ENCODE measurements at regions not wholly inside any gene's neighbourhood (a gene's known extent, or its start where the extent isn't known, plus 50 kb on each side); places are given as distances from the start of the nearest gene placed in this dataset.
"Not testable (repeated sequence)": the region's sequence is repeated elsewhere in the genome, so short reads cannot be mapped to it uniquely, and the experiment has no call there.

DNA sequence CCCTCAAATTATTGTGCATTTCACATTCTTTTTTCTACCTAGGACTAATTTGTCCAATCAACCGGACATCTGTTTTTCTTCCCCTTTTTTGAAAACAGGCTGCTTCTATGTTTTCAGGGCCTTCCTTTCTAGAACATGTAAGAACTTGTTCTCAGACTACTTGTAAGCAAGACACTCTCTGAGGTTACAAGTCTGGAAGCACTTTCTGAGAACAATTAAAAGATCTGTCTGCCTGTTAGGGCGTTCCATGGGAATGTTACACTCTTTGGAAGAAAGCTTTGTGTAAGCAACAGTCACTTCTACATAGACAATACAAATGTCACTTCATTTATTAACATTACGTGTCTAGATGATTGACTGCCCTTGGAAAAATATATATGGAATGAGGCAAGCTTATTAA lies 50.9 kb upstream of the HSPB3 start:
- DNase-seq (ENCODE audit: low read depth), result no peak
- H3K4me3 ChIP-seq (ENCODE audit: control insufficient read depth, low read depth, low read length), result no peak overlapping the region
- TF ChIP-seq, protein P1, sequence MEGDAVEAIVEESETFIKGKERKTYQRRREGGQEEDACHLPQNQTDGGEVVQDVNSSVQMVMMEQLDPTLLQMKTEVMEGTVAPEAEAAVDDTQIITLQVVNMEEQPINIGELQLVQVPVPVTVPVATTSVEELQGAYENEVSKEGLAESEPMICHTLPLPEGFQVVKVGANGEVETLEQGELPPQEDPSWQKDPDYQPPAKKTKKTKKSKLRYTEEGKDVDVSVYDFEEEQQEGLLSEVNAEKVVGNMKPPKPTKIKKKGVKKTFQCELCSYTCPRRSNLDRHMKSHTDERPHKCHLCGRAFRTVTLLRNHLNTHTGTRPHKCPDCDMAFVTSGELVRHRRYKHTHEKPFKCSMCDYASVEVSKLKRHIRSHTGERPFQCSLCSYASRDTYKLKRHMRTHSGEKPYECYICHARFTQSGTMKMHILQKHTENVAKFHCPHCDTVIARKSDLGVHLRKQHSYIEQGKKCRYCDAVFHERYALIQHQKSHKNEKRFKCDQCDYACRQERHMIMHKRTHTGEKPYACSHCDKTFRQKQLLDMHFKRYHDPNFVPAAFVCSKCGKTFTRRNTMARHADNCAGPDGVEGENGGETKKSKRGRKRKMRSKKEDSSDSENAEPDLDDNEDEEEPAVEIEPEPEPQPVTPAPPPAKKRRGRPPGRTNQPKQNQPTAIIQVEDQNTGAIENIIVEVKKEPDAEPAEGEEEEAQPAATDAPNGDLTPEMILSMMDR (IDR thresholded peaks at IDR 0.05; ENCODE audit: control insufficient read depth, insufficient read depth, low read depth, low read length, missing control alignments), result no peak

DNA sequence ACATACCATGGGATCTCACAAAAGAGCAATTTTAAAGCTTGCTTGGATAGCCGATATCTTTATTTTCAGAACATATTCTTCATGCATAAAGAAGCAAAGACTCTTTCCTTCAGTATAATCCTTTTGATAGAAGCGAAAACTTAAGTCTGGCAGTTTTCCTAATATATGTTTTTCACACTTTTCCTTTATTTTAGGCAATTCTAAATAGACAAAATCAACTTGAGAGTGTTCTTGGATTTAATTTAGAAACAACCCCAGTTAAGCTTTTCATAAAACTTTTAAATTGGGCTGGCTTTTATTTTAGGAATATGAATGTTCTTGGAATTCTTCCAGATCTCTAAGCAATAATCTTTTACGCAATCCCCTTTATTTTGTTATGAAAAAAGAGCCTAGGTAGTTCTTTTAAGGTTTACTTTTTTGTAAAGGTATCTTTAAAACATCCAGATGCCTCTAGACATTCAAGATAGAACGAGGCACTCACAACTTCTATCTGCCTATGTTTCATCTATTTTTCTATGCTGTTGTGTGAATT lies 51.5 kb upstream of the HSPB3 start:
- DNase-seq (ENCODE audit: low read depth), result no peak
- TF ChIP-seq, protein P1 (IDR thresholded peaks at IDR 0.05; ENCODE audit: control insufficient read depth, insufficient read depth, low read depth, low read length, missing control alignments), result no peak
- no peak overlapping the region for H3K4me3 ChIP-seq (ENCODE audit: control insufficient read depth, low read depth, low read length)

- DNase-seq (ENCODE audit: low read depth), result no peak
- TF ChIP-seq, protein P1 (IDR thresholded peaks at IDR 0.05; ENCODE audit: control insufficient read depth, insufficient read depth, low read depth, low read length, missing control alignments), result no peak
These were observed 52.4 kb upstream of the HSPB3 start for GRCh38 chr5:54403121-54403520.

DNA sequence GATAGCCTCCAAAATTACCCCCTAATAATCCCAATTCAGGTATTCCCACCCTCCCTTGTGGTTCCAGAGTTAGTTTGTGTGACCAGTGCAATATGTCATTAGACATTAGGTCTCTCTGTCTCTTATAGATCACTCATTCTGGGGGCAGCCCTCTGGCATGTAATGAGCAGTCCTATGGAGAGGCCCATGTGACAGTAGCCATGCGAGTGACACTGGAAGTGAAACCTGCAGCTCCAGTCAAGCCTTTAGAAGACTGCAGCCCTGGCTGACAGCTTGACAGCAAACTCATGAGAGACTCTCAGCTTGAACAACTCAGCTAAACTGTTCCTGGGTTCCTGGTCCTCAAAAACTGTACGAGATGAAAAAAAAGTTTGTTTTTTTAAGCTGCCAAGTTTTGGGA lies 54.0 kb upstream of the HSPB3 start:
- H3K4me3 ChIP-seq (ENCODE audit: control insufficient read depth, low read depth, low read length), result no peak overlapping the region
- no peak for DNase-seq (ENCODE audit: low read depth)
- TF ChIP-seq, protein P1 (IDR thresholded peaks at IDR 0.05; ENCODE audit: control insufficient read depth, insufficient read depth, low read depth, low read length, missing control alignments), result no peak

More at GRCh38 chr5:54403121-54403520, 52.4 kb upstream of the HSPB3 start:
- no peak overlapping the region for H3K4me3 ChIP-seq (ENCODE audit: control insufficient read depth, low read depth, low read length)

DNA sequence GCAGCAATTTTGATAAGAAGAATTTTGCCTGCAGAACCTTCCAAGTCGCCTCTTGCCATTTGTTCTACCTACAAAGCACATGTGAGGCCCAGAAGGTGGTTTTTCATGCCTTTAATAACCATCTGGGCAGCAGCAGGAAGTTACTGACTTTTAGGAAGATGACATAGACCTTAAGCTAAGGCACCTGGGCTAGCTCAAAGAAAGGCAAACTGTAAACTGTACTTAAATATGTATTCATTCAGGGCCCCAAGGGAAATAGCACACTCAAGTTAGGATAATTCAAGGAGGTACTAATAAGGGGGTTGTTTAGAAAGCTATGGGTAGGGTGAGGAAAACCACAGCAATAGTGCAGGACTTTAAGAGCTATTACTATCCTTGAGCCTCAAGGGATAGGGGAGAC lies 57.3 kb upstream of the HSPB3 start:
- DNase-seq (ENCODE audit: low read depth), result no peak
- TF ChIP-seq, protein P1 (IDR thresholded peaks at IDR 0.05; ENCODE audit: control insufficient read depth, insufficient read depth, low read depth, low read length, missing control alignments), result no peak

GRCh38 chr5:54397420-54397819 lies 58.1 kb upstream of the HSPB3 start:
- TF ChIP-seq, protein P1 (IDR thresholded peaks at IDR 0.05; ENCODE audit: control insufficient read depth, insufficient read depth, low read depth, low read length, missing control alignments), result no peak
- no peak for DNase-seq (ENCODE audit: low read depth)
- H3K4me3 ChIP-seq (ENCODE audit: control insufficient read depth, low read depth, low read length), result no peak overlapping the region

More for the DNA sequence above, 57.3 kb upstream of the HSPB3 start:
- H3K4me3 ChIP-seq (ENCODE audit: control insufficient read depth, low read depth, low read length), result no peak overlapping the region

DNA sequence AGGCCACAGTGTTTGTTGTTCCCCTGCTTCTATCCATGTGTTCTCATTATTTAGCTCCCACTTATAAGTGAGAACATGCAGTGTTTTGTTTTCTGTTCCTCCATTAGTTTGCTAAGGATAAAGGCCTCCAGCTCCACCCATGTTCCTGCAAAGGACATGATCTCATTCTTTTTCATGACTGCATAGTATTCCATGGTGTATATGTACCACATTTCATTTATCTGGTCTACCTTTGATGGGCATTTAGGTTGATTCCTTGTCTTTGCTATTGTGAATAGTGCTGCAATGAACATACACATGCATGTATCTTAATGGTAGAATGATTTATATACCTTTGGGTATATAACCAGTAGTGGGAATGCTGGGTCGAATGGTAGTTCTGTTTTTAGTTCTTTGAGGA lies 62.5 kb upstream of the HSPB3 start:
- H3K4me3 ChIP-seq (ENCODE audit: control insufficient read depth, low read depth, low read length); DNase-seq (ENCODE audit: low read depth): not testable (repeated sequence)

Measured in AG09309 (cell line).